Keratinocyte (primary cell): ENCODE measurements at regions not wholly inside any gene's neighbourhood (a gene's known extent, or its start where the extent isn't known, plus 50 kb on each side); places are given as distances from the start of the nearest gene placed in this dataset.

Experiments used
- DNase-seq: peaks from one replicate; pipeline ENCODE4 v3.0.0-alpha.2; 2011; ENCODE audit warnings: low read depth, missing footprints, low spot score
- FAIRE-seq: peaks from 2 replicates; lab custom pipeline; 2011; peaks lifted over from hg19 to GRCh38; lab: Jason Lieb, UNC
- H2AFZ ChIP-seq: 2 replicates; pipeline ENCODE4 v1.6.0; 2012; ENCODE audit warnings: low read length, control low read depth, inconsistent platforms; ENCODE audit not compliant: control insufficient read depth
- H3K27ac ChIP-seq: 2 replicates; pipeline ENCODE4 v1.5.1; 2011; ENCODE audit warnings: low read length; ENCODE audit not compliant: control insufficient read depth, insufficient read depth
- H3K27me3 ChIP-seq: 3 replicates; pipeline ENCODE4 v1.6.0; 2011; ENCODE audit warnings: low read length; ENCODE audit not compliant: control insufficient read depth, insufficient read depth; ENCODE audit errors: extremely low read depth
- H3K36me3 ChIP-seq, 2 experiments: 2 replicates in 1 of 2; 3 replicates in 1 of 2; pipeline ENCODE4 v1.5.1; 2011; ENCODE audit warnings: low read length in 2 of 2, mild to moderate bottlenecking in 1 of 2; ENCODE audit not compliant: control insufficient read depth in 2 of 2, insufficient read depth in 2 of 2; ENCODE audit errors: extremely low read depth in 1 of 2
- H3K4me1 ChIP-seq: 3 replicates; pipeline ENCODE4 v1.5.1; 2011; ENCODE audit warnings: low read length; ENCODE audit not compliant: control insufficient read depth, insufficient read depth; ENCODE audit errors: extremely low read depth
- H3K4me2 ChIP-seq: 3 replicates; pipeline ENCODE4 v1.6.0; 2011; ENCODE audit warnings: low read depth, low read length; ENCODE audit not compliant: control insufficient read depth, insufficient read depth; ENCODE audit errors: extremely low read depth
- H3K4me3 ChIP-seq, 3 experiments: fragments of 200-600 bp in 1 of 3; sonication (generic) in 1 of 3; 2 replicates in 2 of 3; 3 replicates in 1 of 3; pipeline ENCODE4 v1.5.1; 2011 to 2016; ENCODE audit warnings: low read length in 3 of 3, mild to moderate bottlenecking in 3 of 3, control low read depth in 2 of 3, inconsistent platforms in 1 of 3, low read depth in 1 of 3, mixed read lengths in 1 of 3, mixed run types in 1 of 3, moderate library complexity in 1 of 3; ENCODE audit not compliant: control insufficient read depth in 2 of 3, insufficient read depth in 2 of 3; ENCODE audit errors: extremely low read depth in 1 of 3
- H3K79me2 ChIP-seq: 2 replicates; pipeline ENCODE4 v1.6.0; 2012; ENCODE audit warnings: low read length; ENCODE audit not compliant: control insufficient read depth, insufficient read depth
- H3K9ac ChIP-seq: 3 replicates; pipeline ENCODE4 v1.6.0; 2011; ENCODE audit warnings: low read length; ENCODE audit not compliant: control insufficient read depth, insufficient read depth; ENCODE audit errors: extremely low read depth
- H3K9me1 ChIP-seq: 3 replicates; pipeline ENCODE4 v1.6.0; 2011; ENCODE audit warnings: low read length; ENCODE audit not compliant: control insufficient read depth, insufficient read depth; ENCODE audit errors: extremely low read depth
- H3K9me3 ChIP-seq: 2 replicates; pipeline ENCODE4 v1.5.1; 2012; ENCODE audit warnings: low read depth, low read length; ENCODE audit not compliant: control insufficient read depth
- H4K20me1 ChIP-seq: 3 replicates; pipeline ENCODE4 v1.6.0; 2011; ENCODE audit warnings: low read length; ENCODE audit not compliant: control insufficient read depth, insufficient read depth; ENCODE audit errors: extremely low read depth
- CTCF ChIP-seq, 3 experiments: IDR thresholded peaks in 1 of 3; conservative IDR thresholded peaks in 1 of 3; optimal IDR thresholded peaks in 1 of 3; 2 replicates in 2 of 3; 3 replicates in 1 of 3; pipeline versions ENCODE3 to v1.5.1; 2011; ENCODE audit warnings: low read length in 3 of 3, mild to moderate bottlenecking in 3 of 3, moderate library complexity in 2 of 3, control low read depth in 1 of 3, inconsistent platforms in 1 of 3; ENCODE audit not compliant: insufficient read depth in 2 of 3; ENCODE audit errors: extremely low read depth in 1 of 3
- EZH2 ChIP-seq: IDR thresholded peaks from one replicate; pipeline ENCODE4 v1.6.1; 2012; ENCODE audit warnings: inconsistent platforms, mild to moderate bottlenecking, low read length, moderate library complexity
- dilution Hi-C: fragments of 300-500 bp; cut with MboI; formaldehyde crosslinking; loops from one replicate; pipeline ENCODE4 v1.7.0; 2020; ENCODE audit warnings: low sequenced_read_pairs; ENCODE audit not compliant: extremely low pct_ligation_motif_present

- DNase-seq (no peak), FAIRE-seq (peak; percentile 99)
- Histone ChIP-seq H3K9me1 (no peaks in the 10 kb centered on the region), H3K4me2 (peak overlapping the region; percentile 63), H3K9ac (peak overlapping the region; percentile 24), H3K27me3 (no peaks in the 10 kb centered on the region), H3K4me3 (peak overlapping the region in 2 of 3 experiments; percentile 16 to 19), H3K27ac (peak overlapping the region; percentile 23), H3K4me1 (peaks cover 18% of the 10 kb centered on the region), H3K9me3 (no peaks in the 10 kb centered on the region), H3K79me2 (no peaks in the 10 kb centered on the region), H3K36me3 (no peaks in the 10 kb centered on the region), H2AFZ (peak overlapping the region; percentile 86), H4K20me1 (no peaks in the 10 kb centered on the region)
- dilution Hi-C loops = no loop called here
- TF ChIP-seq EZH2 (no peak), CTCF (optimal IDR thresholded peaks at IDR 0.05 in 1 of 3, IDR thresholded peaks at IDR 0.05 in 1 of 3, conservative IDR thresholded peaks at IDR 0.05 in 1 of 3; ENCODE audit: extremely low read depth in 1 of 3, insufficient read depth in 2 of 3, low read length in 3 of 3) (no peak)
Observed at GRCh38 chr6:169851641-169852503, 100.5 kb downstream of the ERMARD start.

- FAIRE-seq = no peak
- H3K9me3 ChIP-seq = no peaks in the 10 kb centered on the region
- peaks cover 3% of the 10 kb centered on the region for H3K27me3 ChIP-seq
- H3K27ac ChIP-seq = no peak overlapping the region
- no peak overlapping the region for H3K4me2 ChIP-seq
- TF ChIP-seq EZH2 = no peak
- TF ChIP-seq CTCF (optimal IDR thresholded peaks at IDR 0.05 in 1 of 3, IDR thresholded peaks at IDR 0.05 in 1 of 3, conservative IDR thresholded peaks at IDR 0.05 in 1 of 3; ENCODE audit: extremely low read depth in 1 of 3, insufficient read depth in 2 of 3, low read length in 3 of 3) = no peak
- peaks cover 18% of the 10 kb centered on the region for H3K4me1 ChIP-seq
- no peaks in the 10 kb centered on the region for H3K79me2 ChIP-seq
- no peak overlapping the region for H2AFZ ChIP-seq
- H4K20me1 ChIP-seq = no peaks in the 10 kb centered on the region
- no peak for DNase-seq
- H3K9me1 ChIP-seq = no peaks in the 10 kb centered on the region
- no peaks in the 10 kb centered on the region for H3K36me3 ChIP-seq
- H3K9ac ChIP-seq = no peak overlapping the region
- dilution Hi-C loops = no loop called here
- no peak overlapping the region for H3K4me3 ChIP-seq
Observed at GRCh38 chr6:169850746-169851145, 99.3 kb downstream of the ERMARD start.
